K562 (cell line): ENCODE measurements at regions not wholly inside any gene's neighbourhood (a gene's known extent, or its start where the extent isn't known, plus 50 kb on each side); places are given as distances from the start of the nearest gene placed in this dataset.
A peak's percentile ranks its signal among the peaks of the same experiment; 100 is the strongest.

ENCODE experiments used
- ETV6 ChIP-seq, 3 experiments: fragments of 150-350 bp in 1 of 3; sonication (generic) in 1 of 3; formaldehyde crosslinking in 1 of 3; IDR thresholded peaks; 2 replicates each; pipeline versions ENCODE4 v1.6.1 to v1.8.0; 2014 to 2022; ENCODE audit warnings: borderline replicate concordance in 2 of 3, low read depth in 2 of 3, antibody characterized with exemption in 1 of 3, low read length in 1 of 3, mild to moderate bottlenecking in 1 of 3, missing genetic modification reagents in 1 of 3
- MEF2D ChIP-seq: conservative IDR thresholded peaks from 2 replicates; pipeline ENCODE4 v1.6.1; 2016; ENCODE audit warnings: low read depth, missing genetic modification characterization, missing compliant biosample characterization
- NFE2 ChIP-seq: IDR thresholded peaks from 2 replicates; pipeline ENCODE4 v1.6.1; 2014; ENCODE audit warnings: antibody characterized with exemption, low read depth
- SNIP1 ChIP-seq: fragments of 450-650 bp; IDR thresholded peaks from 2 replicates; pipeline ENCODE4 v1.7.1; 2017; ENCODE audit warnings: low read depth, mild to moderate bottlenecking
- TEAD2 ChIP-seq: fragments of 450-650 bp; IDR thresholded peaks from 2 replicates; pipeline ENCODE4 v1.6.1; 2016; ENCODE audit warnings: missing genetic modification characterization, control low read depth, missing compliant biosample characterization
- TRIM24 ChIP-seq, 2 experiments: fragments of 450-650 bp; IDR thresholded peaks; 2 replicates each; pipeline ENCODE4 v1.6.1; 2016
- USF2 ChIP-seq: sonication (generic); formaldehyde crosslinking; IDR thresholded peaks from 2 replicates; pipeline ENCODE4 v1.5.0; 2020; ENCODE audit warnings: missing genetic modification reagents
- ZNF124 ChIP-seq: sonication (generic); formaldehyde crosslinking; IDR thresholded peaks from 2 replicates; pipeline ENCODE4 v1.8.1; 2022; ENCODE audit warnings: missing genetic modification reagents
- ZNF347 ChIP-seq: fragments of 450-650 bp; formaldehyde crosslinking; IDR thresholded peaks from 2 replicates; pipeline ENCODE4 v1.4.0; 2020; ENCODE audit warnings: low read depth, mild to moderate bottlenecking, moderate library complexity
- ZNF583 ChIP-seq: fragments of 250-450 bp; sonication (Bioruptor Pico); IDR thresholded peaks from 2 replicates; pipeline ENCODE4 v1.4.0; 2020
- TF ChIP-seq, protein P1 (sequence below), 2 experiments: fragments of 450-650 bp in 1 of 2; sonication (generic) in 1 of 2; formaldehyde crosslinking in 1 of 2; IDR thresholded peaks; 2 replicates each; pipeline versions ENCODE4 v1.7.1 to v1.9.0; 2016 to 2022; ENCODE audit warnings: inconsistent platforms in 1 of 2, mild to moderate bottlenecking in 1 of 2, missing genetic modification reagents in 1 of 2
- TF ChIP-seq, protein P2 (sequence below): fragments of 250-450 bp; sonication (Bioruptor Pico); IDR thresholded peaks from 2 replicates; pipeline ENCODE4 v1.8.0; 2021; ENCODE audit warnings: mild to moderate bottlenecking, moderate library complexity
- TF ChIP-seq, protein P3 (sequence below): fragments of 200-400 bp; formaldehyde crosslinking; IDR thresholded peaks from 2 replicates; pipeline ENCODE4 v1.6.1; 2017; ENCODE audit warnings: mild to moderate bottlenecking, low read depth, low read length, moderate library complexity

DNA sequence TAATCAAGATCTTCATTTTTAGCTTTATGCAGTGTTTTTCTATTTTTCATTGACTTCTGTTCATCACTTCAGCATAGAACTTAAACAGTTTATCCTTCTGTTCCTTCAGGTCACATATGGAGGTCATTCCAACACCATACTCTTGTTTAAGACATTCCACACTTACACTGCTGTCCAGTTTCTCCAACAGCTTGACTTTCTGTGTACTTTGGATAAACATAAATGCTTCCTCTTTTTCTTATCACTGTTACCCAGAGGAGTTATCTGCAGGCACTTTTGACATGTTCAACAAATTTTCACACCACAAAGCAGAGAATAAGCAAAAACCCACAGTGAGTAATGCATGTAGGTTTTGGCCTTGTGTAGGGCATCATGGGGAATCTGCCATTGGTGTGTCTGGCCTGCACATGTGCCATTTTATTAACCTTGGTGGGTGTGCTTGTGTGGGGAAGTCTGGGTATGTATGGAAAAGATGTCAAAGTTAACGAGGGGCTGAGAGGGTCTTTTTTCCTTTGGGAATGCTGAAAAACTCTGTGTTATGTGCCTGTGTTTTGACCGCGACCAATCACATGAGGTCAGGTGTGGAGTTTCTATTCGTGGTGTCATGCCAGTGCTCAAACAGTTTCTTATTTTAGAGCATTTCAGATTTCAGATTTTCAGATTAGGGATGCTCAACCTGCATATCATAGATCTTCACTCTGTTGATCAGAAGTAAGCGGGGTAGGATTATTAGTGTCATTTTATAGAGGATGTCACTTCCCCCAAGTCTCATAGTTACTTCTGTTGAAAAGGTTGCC lies 53.9 kb upstream of the ACVR1 start (continued):
- TF ChIP-seq, protein P1, sequence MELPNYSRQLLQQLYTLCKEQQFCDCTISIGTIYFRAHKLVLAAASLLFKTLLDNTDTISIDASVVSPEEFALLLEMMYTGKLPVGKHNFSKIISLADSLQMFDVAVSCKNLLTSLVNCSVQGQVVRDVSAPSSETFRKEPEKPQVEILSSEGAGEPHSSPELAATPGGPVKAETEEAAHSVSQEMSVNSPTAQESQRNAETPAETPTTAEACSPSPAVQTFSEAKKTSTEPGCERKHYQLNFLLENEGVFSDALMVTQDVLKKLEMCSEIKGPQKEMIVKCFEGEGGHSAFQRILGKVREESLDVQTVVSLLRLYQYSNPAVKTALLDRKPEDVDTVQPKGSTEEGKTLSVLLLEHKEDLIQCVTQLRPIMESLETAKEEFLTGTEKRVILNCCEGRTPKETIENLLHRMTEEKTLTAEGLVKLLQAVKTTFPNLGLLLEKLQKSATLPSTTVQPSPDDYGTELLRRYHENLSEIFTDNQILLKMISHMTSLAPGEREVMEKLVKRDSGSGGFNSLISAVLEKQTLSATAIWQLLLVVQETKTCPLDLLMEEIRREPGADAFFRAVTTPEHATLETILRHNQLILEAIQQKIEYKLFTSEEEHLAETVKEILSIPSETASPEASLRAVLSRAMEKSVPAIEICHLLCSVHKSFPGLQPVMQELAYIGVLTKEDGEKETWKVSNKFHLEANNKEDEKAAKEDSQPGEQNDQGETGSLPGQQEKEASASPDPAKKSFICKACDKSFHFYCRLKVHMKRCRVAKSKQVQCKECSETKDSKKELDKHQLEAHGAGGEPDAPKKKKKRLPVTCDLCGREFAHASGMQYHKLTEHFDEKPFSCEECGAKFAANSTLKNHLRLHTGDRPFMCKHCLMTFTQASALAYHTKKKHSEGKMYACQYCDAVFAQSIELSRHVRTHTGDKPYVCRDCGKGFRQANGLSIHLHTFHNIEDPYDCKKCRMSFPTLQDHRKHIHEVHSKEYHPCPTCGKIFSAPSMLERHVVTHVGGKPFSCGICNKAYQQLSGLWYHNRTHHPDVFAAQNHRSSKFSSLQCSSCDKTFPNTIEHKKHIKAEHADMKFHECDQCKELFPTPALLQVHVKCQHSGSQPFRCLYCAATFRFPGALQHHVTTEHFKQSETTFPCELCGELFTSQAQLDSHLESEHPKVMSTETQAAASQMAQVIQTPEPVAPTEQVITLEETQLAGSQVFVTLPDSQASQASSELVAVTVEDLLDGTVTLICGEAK (IDR thresholded peaks at IDR 0.05), result 0 out of 2 replicates have a peak, but pooled peaks have one; percentile 17
- TF ChIP-seq, protein P1 (CRISPR knock-in tag; IDR thresholded peaks at IDR 0.05), result no peak
- peak; percentile 100 for TF ChIP-seq TRIM24 (IDR thresholded peaks at IDR 0.05)
- no peak for TF ChIP-seq SNIP1
- TF ChIP-seq ZNF347 (CRISPR knock-in tag), result no peak
- TF ChIP-seq ZNF124 (CRISPR knock-in tag), result no peak
- peak; percentile 92 for TF ChIP-seq TEAD2 (tag)
- TF ChIP-seq MEF2D (tag), result peak; percentile 96
- TF ChIP-seq, protein P2, sequence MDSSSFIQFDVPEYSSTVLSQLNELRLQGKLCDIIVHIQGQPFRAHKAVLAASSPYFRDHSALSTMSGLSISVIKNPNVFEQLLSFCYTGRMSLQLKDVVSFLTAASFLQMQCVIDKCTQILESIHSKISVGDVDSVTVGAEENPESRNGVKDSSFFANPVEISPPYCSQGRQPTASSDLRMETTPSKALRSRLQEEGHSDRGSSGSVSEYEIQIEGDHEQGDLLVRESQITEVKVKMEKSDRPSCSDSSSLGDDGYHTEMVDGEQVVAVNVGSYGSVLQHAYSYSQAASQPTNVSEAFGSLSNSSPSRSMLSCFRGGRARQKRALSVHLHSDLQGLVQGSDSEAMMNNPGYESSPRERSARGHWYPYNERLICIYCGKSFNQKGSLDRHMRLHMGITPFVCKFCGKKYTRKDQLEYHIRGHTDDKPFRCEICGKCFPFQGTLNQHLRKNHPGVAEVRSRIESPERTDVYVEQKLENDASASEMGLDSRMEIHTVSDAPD (CRISPR knock-in tag), result peak; percentile 40; the same call in 1 of the 2 replicates
- no peak for TF ChIP-seq USF2 (CRISPR knock-in tag)
- TF ChIP-seq ETV6 (IDR thresholded peaks at IDR 0.05; ENCODE audit: borderline replicate concordance in 1 of 2, low read depth in 2 of 2, low read length in 1 of 2), result peak in 1 of 2 experiments; percentile 94; a peak in 2 of 4 replicates
- TF ChIP-seq ETV6 (CRISPR knock-in tag; IDR thresholded peaks at IDR 0.05; ENCODE audit: borderline replicate concordance), result no peak
- peak; percentile 88 for TF ChIP-seq NFE2
- TF ChIP-seq ZNF583 (CRISPR knock-in tag), result peak; percentile 94
- TF ChIP-seq, protein P3, sequence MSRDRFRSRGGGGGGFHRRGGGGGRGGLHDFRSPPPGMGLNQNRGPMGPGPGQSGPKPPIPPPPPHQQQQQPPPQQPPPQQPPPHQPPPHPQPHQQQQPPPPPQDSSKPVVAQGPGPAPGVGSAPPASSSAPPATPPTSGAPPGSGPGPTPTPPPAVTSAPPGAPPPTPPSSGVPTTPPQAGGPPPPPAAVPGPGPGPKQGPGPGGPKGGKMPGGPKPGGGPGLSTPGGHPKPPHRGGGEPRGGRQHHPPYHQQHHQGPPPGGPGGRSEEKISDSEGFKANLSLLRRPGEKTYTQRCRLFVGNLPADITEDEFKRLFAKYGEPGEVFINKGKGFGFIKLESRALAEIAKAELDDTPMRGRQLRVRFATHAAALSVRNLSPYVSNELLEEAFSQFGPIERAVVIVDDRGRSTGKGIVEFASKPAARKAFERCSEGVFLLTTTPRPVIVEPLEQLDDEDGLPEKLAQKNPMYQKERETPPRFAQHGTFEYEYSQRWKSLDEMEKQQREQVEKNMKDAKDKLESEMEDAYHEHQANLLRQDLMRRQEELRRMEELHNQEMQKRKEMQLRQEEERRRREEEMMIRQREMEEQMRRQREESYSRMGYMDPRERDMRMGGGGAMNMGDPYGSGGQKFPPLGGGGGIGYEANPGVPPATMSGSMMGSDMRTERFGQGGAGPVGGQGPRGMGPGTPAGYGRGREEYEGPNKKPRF, result no peak
